ENCODE measurements at regions not wholly inside any gene's neighbourhood (a gene's known extent, or its start where the extent isn't known, plus 50 kb on each side); places are given as distances from the start of the nearest gene placed in this dataset.
"Not testable (repeated sequence)": the region's sequence is repeated elsewhere in the genome, so short reads cannot be mapped to it uniquely, and the experiment has no call there.

DNA sequence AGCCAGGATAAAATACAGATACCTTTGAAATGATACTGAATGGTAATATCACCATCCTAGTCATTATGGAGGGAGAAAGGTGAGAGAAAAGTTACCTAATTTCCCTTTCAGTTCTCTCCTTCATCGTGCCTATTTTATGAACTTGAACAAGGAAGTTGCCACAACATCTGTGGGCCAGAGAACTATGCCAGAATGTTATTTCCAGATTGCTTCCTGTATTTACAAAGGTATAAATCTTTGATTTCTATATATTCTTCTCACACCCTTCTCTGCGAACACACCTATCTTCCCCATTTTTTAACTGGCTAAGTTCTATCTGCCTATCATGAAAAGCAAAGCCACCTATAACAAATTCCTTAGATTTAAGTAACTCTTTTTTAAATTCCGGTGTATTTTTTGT, 163.6 kb upstream of the GRM7 start:
- no peak for DNase-seq
- H3K36me3 ChIP-seq, result no peaks in the 10 kb centered on the region
- H3K4me3 ChIP-seq, result no peak overlapping the region
- no peaks in the 10 kb centered on the region for H3K4me1 ChIP-seq
- TF ChIP-seq, protein P1, sequence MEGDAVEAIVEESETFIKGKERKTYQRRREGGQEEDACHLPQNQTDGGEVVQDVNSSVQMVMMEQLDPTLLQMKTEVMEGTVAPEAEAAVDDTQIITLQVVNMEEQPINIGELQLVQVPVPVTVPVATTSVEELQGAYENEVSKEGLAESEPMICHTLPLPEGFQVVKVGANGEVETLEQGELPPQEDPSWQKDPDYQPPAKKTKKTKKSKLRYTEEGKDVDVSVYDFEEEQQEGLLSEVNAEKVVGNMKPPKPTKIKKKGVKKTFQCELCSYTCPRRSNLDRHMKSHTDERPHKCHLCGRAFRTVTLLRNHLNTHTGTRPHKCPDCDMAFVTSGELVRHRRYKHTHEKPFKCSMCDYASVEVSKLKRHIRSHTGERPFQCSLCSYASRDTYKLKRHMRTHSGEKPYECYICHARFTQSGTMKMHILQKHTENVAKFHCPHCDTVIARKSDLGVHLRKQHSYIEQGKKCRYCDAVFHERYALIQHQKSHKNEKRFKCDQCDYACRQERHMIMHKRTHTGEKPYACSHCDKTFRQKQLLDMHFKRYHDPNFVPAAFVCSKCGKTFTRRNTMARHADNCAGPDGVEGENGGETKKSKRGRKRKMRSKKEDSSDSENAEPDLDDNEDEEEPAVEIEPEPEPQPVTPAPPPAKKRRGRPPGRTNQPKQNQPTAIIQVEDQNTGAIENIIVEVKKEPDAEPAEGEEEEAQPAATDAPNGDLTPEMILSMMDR (IDR thresholded peaks at IDR 0.05), result no peak
- no peak for TF ChIP-seq POLR2A (IDR thresholded peaks at IDR 0.05)
- H3K27ac ChIP-seq, result no peak overlapping the region
- H3K27me3 ChIP-seq, result no peaks in the 10 kb centered on the region
- H3K9me3 ChIP-seq, result no peaks in the 10 kb centered on the region

DNA sequence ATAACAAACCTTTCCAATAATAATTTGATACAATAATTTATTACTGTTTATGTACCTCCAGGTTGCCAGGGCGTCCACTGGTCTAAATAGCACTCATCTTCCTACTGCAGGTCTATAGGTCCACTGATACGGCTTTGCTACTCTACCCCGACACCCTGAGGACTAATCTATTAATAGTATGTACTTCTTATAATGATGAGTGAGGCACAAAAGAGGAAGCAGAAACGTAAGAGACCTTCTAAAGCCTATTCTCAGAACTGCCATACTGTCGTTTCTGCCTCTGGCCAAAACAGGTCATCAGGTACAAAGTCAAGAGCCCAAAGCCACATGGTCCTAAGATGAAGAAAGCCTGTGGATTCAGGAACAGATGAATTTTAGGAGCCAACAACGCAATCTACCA, 163.2 kb upstream of the GRM7 start:
- TF ChIP-seq, protein P1 (IDR thresholded peaks at IDR 0.05), result no peak
- no peak for TF ChIP-seq POLR2A (IDR thresholded peaks at IDR 0.05)
- no peak overlapping the region for H3K4me3 ChIP-seq
- H3K27ac ChIP-seq, result no peak overlapping the region

DNA sequence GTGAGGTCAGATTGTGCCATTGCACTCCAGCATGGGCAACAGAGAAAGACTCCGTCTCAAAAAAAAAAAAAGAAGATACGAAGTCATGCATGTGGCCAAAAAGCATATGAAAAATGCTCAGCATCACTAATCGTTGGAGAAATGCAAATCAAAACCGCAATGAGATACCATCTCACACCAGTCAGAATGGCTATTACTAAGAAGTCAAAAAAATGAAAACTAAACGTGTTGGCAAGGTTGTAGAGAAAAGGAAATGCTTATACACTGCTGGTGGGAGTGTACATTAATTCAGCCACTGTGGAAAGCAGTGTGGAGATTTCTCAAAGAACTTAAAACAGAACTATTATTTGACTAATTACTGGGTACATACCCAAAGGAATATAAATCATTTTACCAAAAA, 156.1 kb upstream of the GRM7 start:
- H3K36me3 ChIP-seq, H3K27ac ChIP-seq, H3K9me3 ChIP-seq, DNase-seq, H3K4me1 ChIP-seq, H3K4me3 ChIP-seq, H3K27me3 ChIP-seq: not testable (repeated sequence)

More for the DNA sequence above, 163.2 kb upstream of the GRM7 start:
- no peak for DNase-seq
- H3K27me3 ChIP-seq, result no peaks in the 10 kb centered on the region
- H3K36me3 ChIP-seq, result no peaks in the 10 kb centered on the region
- H3K4me1 ChIP-seq, result no peaks in the 10 kb centered on the region
- no peaks in the 10 kb centered on the region for H3K9me3 ChIP-seq

DNA sequence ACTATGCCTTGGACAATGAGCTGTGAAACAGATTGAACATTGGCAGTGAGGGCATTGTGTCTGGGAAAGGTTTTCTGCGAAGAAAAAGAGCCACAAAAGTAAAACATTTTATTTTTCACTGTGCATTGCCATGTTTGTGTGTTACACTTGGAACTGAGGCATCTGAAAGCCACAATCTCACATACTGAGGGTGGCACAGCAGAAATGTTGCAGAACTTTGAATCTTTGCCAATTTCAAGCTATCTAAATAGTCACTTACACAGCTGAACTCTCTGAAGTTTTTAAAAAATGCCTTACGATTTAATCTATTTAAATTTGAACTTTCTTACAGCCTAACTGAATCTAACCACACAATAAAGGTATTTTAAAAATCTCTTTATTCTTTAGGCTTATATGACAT, 154.1 kb upstream of the GRM7 start:
- H3K4me1 ChIP-seq, result no peaks in the 10 kb centered on the region
- no peaks in the 10 kb centered on the region for H3K27me3 ChIP-seq
- H3K4me3 ChIP-seq, result no peak overlapping the region
- no peaks in the 10 kb centered on the region for H3K36me3 ChIP-seq
- H3K9me3 ChIP-seq, result no peaks in the 10 kb centered on the region
- no peak overlapping the region for H3K27ac ChIP-seq
- no peak for DNase-seq
- no peak for TF ChIP-seq POLR2A (IDR thresholded peaks at IDR 0.05)
- TF ChIP-seq, protein P1 (IDR thresholded peaks at IDR 0.05), result no peak

DNA sequence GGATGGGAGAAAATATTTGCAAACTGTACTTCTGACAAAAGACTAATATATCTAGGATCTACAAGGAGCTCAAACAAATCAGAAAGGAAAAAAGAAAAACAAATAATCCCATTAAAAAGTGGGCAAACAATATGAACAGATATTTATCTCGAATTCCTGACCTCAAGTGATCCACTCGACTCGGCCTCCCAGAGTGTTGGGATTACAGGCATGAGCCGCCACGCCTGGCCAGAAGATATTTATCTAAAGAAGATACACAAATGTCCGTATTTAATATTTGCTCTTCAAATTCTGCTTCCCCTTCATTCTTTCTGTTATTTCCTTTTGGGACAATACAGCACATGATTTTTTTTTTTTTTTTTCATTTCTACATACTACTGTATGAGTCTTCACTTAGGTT, 151.7 kb upstream of the GRM7 start:
- no peak overlapping the region for H3K4me3 ChIP-seq
- no peaks in the 10 kb centered on the region for H3K27me3 ChIP-seq
- H3K9me3 ChIP-seq, result no peaks in the 10 kb centered on the region
- H3K4me1 ChIP-seq, result no peaks in the 10 kb centered on the region
- no peaks in the 10 kb centered on the region for H3K36me3 ChIP-seq
- no peak for TF ChIP-seq POLR2A (IDR thresholded peaks at IDR 0.05)
- TF ChIP-seq, protein P1 (IDR thresholded peaks at IDR 0.05), result no peak
- H3K27ac ChIP-seq, result no peak overlapping the region
- DNase-seq, result no peak

DNA sequence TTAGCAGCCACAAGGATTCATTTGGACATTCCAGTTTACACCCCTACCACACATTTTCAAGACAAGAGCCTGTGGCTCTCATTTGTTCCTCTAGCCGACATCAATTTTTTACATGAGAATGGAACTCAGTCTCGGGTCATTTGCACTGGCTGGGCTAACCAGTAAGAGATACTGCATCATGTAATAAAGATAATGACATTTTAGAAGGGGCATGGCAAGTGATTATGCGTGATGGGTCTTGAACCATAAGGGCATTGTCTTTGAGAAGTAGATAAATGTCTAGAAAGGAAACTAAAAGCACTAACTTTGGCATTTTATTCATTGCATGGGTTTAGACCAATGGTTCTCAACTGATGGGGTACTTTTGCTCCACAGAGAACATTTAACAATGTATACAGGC, 146.0 kb upstream of the GRM7 start:
- Histone ChIP-seq H3K4me3 (no peak overlapping the region), H3K27me3 (no peaks in the 10 kb centered on the region), H3K4me1 (no peaks in the 10 kb centered on the region), H3K36me3 (no peaks in the 10 kb centered on the region), H3K9me3 (no peaks in the 10 kb centered on the region), H3K27ac (no peak overlapping the region)
- DNase-seq, result no peak
- no peak for TF ChIP-seq POLR2A (IDR thresholded peaks at IDR 0.05)
- TF ChIP-seq, protein P1 (IDR thresholded peaks at IDR 0.05), result no peak

Data from Peyer's patch (tissue), 4 donors.